NCI-H446 treated with DMSO at 0.1 percent for 48 hours (cell line): ENCODE measurements at regions not wholly inside any gene's neighbourhood (a gene's known extent, or its start where the extent isn't known, plus 50 kb on each side); places are given as distances from the start of the nearest gene placed in this dataset.
"Not testable (repeated sequence)": the region's sequence is repeated elsewhere in the genome, so short reads cannot be mapped to it uniquely, and the experiment has no call there.

Source experiments
- DNase-seq: peaks from one replicate; lab custom pipeline; 2025; lab: John Stamatoyannopoulos, UW

DNA sequence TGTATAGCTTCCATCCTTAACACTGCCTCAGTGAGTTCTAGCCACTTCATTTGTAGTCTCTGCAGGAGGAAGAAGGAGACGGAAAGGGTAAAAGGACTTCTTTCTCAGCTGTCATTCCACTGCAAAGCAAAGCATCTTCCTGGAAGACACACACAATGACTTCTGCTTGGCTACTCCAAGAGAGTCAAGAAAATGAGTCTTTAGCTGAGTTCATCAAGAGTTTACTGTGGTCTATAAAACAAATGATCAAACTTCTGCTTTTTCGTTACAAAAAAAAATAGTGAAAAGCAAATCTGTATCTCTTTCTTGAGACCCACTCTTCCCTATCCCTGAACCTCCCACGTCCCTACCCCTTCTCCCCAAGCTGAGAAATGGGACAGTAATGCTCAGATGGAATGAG is 205.0 kb upstream of the AHR start:
- DNase-seq = no peak

DNA sequence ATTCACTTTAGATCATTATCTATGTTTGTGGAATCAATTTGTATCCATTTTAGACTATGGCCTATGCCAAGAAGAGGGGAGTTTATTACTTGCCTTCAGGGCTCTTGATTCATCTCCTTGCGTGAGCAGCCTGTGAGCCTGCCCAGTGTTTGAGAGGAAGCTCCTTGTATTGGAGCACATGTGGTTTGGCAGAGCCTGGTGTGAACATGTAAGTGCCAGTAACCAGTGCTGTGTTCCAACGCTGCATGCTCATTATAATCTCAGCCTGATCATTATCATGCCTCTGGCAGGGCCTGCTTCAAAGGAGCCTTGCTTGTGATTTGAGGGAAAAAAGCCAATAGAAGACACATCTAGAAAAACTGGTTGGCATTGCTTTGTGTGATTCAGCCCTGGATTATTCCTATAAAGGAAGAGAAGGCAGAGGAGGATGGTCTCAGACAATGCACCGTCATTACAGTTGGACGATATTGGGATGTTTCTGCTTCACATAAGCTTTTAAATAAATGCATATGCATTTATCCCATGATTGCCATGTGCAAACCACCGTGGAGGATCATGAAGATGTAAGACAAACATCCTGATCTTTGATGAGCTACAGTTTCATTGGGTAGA is 203.4 kb upstream of the AHR start:
- DNase-seq = no peak

DNA sequence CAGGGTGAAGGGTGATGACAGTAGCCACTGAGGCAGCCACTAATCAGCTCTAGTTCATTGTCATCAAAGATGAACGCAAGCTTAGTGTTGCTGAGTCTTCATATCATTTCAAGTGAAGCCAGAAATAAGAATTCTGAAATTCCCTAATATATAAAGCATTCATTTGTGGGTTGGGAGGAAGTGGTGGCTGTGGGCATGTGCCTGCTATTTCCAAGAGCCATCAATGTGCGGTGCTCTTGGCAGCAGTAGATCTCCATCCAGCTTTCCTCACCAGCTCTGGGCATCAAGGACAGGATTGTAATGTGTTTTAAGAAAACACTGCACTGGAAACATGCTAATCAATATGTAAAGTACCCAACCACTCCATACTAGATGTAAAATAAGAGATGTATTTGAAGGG is 202.5 kb upstream of the AHR start:
- DNase-seq = no peak

DNA sequence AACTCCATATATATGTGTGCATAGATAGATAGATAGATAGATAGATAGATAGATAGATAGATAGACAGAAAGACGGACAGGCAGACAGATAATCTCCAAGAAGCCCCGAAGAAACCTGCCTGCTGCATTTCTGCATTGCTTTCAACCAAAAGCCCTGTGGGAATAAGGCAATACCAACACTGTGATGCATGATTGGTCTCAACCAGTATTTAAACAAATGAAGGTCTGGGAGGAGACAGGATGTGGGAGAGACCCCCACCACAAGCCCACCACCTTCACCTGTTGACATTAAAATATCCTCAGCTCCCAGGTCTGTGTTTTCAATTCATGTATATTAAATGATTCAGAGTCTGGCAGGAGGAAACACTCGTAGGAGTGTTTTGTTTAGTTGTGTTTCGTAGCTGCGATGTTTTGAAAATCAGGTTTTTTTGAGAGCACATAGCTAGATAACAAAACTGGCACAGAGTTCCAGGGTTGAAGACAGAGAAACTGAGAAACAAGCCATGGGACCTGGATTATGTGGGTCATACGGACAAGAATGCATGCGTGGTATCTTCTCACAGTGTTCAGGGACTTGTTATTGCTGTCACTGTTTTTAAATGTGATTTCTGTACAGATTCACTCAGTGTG is 200.7 kb upstream of the AHR start:
- DNase-seq = no peak

DNA sequence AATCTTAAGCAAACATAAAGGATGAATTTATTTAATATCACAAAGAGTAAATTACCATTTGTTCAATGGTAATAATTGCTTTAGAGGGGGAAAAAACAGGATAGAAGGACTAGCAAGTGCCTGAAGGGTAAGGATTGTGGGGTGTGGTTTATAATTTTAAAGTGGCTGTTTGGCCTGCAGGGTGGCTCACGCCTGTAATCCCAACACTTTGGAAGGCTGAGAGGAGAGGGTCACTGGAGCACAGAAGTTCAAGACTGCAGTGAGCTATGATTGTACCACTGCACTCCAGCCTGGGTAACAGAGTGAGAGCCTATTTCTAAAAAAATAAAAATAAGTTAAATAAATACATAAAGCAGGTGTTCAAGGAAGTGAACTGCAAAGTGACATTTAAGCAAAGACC is 199.9 kb upstream of the AHR start:
- no peak for DNase-seq

DNA sequence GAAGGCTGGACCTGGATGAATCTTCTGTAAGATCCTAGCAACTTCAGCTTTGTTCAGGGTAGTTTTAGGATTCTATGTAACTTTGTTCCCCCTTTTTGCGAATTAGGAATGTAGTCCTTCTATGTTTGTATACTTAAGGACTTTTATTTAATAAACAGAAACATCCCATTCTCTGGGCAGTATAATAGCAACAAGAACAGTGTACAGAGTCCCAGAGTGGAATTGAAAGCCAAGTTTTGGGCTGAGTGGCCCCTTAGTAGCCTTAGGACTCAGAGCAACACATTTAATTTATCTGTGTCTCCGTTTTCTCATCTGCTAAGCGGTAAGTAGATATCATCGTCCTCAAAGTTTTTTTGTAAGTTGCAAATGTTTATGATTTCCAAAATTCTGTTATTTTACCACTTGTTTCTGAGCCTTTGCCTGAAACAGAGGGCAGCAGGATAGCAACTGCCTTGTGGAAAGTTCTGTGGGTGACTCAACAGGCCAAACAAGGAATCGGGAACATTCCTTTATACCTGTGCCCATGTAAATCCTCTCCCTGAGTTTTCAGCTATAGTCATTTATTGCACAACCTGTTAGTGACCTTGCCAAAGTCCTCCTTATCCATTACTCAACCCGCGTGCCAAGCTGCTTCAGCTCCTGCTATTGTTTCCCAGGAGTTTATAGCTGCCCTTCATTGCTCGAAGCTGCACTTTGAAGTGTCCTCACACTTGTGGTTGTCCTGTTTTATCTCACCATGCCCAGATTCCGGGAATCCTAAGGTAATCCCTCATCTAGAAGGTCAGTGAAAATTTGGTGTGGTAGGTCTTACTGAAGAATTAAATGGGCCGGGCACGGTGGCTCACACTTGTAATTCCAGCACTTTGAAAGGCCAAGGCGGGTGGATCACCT is 199.1 kb upstream of the AHR start:
- no peak for DNase-seq

DNA sequence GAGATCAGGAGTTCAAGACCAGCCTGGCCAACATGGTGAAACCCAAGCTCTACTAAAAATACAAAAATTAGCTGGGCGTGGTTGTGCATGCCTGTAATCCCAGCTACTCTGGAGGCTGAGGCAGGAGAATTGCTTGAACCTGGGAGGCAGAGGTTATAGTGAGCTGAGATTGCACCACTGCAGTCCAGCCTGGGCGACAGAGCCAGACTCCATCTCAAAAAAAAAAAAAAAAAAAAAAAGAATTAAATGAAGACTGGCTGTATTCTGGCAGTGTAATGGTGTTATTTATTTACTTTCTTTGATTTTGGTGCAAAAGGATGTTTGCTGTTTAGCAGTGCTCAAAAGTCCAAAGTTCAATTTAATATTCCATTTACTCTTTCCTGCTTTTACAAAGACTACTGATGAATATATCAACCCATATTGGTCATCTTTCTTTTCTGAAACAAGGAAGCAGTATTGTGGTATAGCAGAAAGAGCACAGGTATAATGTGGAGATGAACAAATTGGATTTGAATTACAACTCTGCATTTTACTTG is 198.4 kb upstream of the AHR start:
- not testable (repeated sequence) for DNase-seq

DNA sequence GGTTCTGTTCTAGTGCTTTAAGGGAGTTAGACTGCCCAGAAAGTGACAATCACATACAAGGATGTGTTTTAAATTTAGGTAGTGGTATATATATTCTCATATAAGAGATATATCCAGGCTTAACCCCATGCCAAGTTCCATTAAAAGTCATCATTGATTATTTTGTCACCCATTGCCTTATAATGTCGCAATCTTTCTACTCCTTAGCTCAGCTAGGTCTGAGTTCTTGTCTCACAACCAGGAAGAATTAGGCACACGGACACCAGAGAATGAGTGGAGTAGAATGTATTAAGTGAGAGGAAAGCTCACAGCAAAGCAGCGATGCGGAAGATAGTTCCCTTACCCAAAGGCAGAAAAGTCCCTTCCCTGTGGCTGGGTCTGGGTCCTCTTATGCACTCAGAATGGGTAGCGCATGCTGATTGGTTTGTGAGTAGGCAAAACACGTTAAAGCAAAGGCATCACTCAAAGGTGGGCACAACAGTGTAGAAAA is 197.2 kb upstream of the AHR start:
- DNase-seq = no peak

DNA sequence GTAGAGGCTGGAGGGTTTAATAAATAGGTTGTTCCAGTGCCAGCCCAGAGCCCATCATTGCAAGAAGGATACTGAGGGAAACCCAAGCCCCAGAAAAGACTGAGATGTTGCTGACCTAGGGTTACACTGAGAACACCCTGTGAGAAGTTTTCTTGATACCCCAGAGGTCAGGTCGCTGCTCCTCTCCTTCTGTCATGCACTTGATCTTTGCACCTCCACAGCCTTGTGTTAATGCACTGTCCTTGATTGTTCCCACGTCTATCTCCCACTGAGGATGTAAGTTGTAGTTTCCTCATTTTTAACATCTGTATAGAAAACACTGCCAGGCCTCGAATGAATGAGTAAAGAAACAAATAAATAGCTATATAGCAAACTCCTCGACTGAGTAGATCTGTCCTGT is 195.3 kb upstream of the AHR start:
- no peak for DNase-seq

DNA sequence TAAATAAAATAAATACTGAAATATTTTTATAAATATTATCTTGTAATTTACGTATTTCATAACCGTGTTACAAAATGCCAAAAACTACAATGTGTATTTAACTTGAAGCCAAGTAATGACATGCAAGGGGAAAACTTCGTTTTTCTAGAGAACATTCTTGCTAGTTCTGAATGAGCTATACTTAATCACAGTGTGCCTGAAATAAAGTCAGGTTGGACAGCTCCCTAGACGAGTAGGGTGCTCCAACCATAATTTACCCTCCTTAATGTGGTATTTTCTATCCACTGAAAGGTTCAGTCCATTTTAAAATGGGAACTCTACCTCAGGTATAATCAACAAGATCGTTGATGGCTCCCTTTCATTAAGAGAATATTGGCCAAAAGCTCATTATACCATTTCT is 194.5 kb upstream of the AHR start:
- DNase-seq = no peak

DNA sequence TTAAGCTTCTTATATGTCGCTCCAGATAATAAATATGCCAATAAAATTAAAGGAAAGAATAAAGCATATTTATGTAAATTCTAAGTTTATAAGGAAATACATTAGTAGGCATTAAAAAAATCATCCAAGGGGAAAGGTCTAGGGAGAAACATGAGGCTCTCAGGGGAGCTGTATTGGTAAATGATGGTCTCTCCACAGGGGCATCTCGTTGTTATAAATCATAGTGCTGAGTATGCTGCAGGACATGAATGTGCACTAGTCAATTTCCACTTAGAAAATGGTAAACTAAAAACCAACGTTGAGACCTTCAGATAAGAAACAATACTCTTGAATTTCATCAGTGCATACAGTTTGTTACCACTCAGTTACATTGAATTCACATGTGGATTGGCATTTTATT is 194.0 kb upstream of the AHR start:
- DNase-seq = no peak

DNA sequence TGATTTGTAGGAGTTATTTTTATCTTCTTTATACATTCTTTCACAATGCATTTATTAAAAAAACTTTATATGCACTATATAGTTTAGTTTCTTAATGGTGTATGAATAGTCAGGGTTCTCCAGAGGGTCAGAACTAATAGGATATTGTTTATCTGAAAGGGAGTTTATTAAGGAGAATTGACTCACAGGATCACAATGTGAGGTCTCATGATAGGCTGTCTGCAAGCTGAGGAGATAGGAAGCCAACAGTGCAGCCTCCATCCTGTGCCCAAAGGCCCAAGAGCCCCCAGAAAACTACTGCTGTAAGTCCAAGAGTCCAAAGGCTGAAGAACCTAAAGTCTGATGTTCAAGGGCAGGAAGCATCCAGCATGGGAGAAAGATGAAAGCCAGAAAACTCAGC is 192.8 kb upstream of the AHR start:
- DNase-seq = no peak

DNA sequence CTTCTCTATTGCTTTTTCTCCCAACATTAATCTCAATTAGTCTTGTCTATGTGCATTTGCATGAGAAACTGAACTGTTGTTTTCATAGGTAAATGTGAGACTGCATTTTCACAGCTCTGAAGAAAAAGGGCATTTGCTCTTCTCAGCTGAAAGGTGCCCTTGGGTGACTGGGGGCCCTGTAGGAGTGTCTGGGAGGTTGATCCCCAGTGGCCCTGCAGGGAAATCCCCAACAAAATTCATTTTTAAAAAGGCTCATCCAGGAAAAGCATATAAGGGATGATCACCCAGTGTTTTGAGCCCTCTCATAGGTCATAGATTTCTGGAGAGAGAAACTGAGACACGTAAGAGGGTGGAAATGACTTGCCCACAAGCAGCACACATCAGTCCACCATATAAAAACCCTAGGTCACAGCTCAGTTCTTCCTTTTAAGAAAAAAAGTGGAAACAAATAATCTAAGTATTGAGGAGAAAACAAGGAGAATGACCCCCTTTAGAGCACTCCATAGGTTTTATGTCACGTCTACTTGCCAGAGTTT is 190.3 kb upstream of the AHR start:
- no peak for DNase-seq

DNA sequence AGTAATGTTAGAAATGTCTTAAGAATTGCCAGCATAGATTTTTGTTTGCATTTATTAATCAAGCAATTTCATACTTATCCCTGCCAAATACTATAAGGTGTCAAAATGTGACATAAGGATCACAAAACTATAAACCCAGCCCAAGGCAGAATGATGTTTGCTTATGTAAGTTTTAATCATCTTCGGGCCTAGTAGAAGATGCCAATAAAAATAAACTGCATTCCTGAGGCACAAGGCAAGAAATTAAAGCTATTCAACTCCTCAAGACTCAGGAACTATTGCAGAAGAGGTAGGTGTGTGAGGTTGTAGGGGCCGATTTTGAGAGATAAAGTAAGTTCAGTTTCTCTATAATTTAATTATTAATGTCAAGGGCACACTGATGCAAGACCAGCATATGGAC is 189.4 kb upstream of the AHR start:
- no peak for DNase-seq

DNA sequence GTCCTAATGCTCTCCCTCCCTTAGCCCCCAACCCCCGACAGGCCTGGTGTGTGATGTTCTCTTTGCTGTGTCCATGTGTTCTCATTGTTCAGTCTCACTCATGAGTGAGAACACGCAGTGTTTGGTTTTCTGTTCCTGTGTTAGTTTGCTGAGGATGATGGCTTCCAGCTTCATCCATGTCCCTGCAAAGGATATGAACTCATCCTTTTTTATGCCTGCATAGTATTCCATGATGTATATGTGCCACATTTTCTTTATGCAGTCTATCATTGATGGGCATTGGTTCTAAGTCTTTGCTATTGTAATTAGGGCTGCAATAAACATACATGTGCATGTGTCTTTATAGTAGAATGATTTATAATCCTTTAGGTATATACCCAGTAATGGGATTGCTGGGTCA is 184.7 kb upstream of the AHR start:
- DNase-seq = not testable (repeated sequence)

DNA sequence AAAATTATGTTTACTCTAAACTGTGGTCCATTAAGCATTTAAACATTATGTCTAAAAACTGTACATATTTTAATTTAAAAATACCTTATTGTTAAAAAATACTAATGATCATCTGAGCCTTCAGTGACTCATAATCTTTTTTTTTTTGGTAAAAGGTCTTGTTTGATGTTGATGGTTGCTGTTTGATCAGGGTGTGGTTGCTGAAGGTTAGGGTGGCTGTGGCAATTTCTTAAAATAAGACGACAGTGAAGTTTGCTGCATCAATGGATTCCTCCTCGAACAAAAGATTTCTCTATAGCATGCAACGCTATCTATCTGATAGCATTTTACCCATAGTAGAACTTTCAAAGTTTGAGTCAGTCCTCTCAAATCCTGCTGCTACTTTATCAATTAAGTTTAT is 180.0 kb upstream of the AHR start:
- no peak for DNase-seq

DNA sequence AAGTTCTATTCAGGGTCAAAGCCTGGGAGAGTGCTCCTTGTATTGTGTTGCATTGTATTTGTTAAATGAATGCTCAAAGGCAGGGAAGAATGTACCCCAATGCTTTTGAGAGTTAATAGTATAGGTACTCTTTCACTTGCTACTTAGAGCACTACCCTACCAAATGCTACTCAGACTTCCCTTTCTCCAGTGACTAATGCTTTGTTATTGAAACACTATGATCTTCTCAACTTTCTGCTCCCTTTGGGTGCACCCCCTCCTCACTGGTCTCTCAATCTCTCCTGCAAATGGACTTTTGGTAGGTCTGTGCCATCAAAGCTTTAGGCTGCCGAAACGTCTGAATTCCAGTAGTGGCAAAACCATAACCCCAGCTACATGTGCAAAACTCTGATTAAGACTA is 177.7 kb upstream of the AHR start:
- DNase-seq = no peak

DNA sequence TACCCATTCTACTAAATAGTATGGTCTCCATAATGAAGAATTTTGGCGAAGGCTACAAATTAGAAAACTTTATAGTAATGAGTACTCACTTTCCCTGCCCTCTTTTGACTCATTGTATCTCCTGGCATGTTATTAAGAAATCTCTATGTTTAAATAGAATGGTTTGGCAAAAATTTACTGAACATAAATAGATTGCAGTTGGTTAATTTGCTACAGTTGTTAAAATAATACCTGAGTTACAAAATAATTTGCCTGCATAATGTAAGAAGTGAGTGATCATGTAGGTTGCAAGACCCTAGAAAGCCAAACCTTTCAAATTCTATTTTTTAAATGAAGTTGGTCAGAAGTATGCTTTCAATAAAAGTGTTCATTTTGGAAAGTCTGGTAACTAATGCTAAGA is 176.8 kb upstream of the AHR start:
- DNase-seq = no peak

DNA sequence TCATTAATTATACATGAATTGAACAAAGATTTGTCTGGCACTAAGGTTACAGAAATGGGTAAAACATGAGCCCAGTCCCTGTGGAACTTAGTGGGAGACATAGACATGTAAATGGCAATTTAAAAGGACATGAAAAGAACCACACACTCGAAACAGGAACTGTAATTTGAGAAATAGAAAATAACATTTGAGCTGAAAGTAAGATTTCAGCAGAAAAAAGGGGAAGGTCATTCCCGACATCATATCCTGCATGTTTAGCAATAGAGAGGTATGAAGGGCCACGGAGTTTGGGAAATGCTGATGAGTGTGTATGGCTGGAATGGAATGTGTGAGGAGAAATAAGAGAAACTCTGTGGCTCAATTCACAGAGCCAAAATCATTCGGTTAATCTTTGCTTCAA is 175.4 kb upstream of the AHR start:
- no peak for DNase-seq

DNA sequence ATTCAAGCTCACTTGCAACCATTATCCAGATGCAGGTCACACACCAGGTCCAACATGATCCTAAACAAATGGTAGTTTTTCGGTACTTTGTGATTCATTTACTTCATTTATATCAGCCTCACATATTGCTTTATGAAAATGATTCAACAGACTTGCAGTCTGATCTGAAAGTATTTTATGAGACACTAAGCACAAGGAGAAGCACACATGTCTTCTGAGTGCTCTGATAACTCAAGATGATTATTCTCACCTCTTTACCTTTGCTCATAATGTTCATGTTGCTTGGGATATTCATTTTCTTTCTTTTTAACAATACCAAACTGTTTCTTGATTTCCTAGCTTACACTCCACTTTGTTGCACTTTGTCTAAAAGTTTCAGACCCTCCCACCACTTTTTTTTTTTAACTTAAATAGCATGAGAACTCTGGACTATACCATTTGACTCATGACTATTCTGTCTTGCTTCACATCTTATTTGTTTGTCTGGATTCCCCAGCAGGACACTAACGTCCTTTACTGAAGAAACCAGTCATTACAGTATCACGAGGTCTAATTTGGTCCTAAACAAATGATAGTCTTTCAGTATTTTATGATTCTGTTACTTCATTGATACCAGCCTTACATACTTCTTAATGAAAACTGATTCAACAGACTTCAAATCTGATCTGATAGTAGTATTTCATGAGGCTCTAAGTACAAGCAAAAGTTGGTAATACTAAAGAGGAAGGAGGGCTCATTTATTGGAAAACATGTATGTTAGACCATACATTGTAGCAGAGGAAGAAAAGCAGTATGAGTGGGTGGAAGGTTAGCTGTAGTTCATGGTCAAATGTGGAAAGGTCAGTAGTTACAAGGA is 171.8 kb upstream of the AHR start:
- no peak for DNase-seq

DNA sequence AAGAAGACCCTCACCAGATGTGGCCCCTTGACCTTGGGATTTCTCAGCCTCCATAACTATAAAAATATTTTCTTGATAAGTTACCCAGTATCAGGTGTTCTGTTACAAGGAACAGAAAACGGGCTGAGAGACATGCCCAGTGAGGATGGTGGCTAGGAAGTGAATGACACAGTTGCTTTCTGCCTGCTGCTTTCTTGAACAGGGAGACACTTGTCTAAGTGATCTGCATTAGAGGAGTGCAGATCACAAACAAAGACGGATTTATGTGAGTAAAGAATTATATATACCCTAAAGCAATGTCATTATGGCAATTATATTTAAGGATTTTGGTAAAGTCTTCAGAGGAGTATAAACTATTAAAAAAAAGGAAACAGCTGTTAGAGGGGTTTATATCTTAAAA is 169.2 kb upstream of the AHR start:
- DNase-seq = no peak
